GM13976 (cell line): ENCODE measurements at regions not wholly inside any gene's neighbourhood (a gene's known extent, or its start where the extent isn't known, plus 50 kb on each side); places are given as distances from the start of the nearest gene placed in this dataset.

Experiments used
- DNase-seq: peaks from one replicate; pipeline ENCODE4 v3.0.0; 2012; ENCODE audit warnings: low spot score
- CTCF ChIP-seq: IDR thresholded peaks from 2 replicates; pipeline ENCODE4 v1.5.1; 2012; ENCODE audit warnings: borderline replicate concordance, mild to moderate bottlenecking; ENCODE audit not compliant: insufficient read depth; ENCODE audit errors: extremely low read depth, missing control alignments, control extremely low read depth
- in situ Hi-C: fragments of 300-500 bp; cut with MboI; formaldehyde crosslinking; loops from one replicate; pipeline ENCODE4 v1.12.0; 2022; ENCODE audit warnings: low sequenced_read_pairs, mixed read lengths, inconsistent platforms; ENCODE audit not compliant: unreplicated experiment

DNA sequence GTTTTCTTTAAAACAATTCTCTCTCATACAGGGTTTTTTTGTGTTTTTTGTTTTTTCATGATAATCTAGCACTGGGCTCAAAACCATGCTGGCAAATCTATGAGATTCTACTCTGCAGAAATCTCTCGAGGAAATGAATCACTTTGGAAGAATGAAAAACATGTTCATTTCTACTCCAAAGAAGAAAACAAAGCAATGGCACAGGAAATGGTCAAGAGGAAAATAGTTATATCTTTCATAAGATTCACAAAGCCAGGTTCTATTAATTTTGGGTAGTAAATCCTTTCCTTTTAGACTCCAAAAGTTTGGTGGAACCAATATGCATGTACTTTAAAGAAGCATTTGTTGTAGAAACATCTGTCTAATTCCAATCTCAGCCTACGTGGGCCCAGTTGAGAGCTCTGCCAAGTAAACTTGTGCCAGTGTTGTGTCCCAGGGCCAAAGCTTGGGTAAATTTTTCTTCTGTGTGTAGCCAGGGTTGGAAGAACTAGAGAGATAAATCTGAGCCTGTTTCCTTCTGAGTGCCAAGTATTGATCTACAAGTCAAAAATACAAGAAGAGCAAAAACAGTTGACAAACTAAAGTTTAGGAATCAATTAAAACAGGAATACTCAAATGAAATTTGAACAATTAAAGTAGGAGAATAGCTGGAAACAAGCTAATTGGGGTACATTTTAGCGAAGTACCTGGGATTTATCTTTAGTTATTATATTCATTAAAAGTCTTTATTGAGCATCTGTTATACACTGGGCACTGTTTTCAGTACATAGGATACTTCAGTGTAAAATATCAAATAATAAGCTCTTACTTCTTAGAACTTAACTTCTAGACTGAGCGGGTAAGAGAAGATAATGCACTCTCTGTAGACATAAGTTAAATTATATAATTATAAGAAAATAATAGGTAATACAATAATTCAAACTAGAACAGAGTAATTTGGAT is 657.5 kb upstream of the NECTIN3 start:
- no peak for TF ChIP-seq CTCF
- no peak for DNase-seq
- in situ Hi-C loops: no loop called here

DNA sequence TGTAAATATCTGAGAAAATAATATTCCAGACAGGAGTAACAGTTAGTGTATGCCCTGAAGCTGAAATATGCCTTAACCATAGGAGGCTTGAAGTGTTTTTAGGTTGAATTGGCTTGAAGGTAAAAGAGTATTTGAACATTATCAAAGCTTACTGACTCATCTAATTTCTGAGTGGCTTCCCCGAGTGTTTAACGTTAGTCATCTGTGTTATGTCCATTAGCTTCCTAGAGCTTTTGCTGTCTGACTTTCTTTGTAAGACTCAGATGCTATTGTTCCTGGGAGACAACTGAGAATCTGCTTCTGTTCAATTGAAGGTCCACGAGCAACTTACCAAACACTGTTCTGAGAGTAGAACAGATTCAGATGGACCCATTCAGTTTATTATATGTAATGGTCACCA is 656.8 kb upstream of the NECTIN3 start:
- no peak for TF ChIP-seq CTCF
- in situ Hi-C loops: no loop called here
- no peak for DNase-seq

GRCh38 chr3:110419096-110419495 is 652.5 kb upstream of the NECTIN3 start:
- TF ChIP-seq CTCF: no peak
- DNase-seq: no peak
- in situ Hi-C loops: no loop called here

DNA sequence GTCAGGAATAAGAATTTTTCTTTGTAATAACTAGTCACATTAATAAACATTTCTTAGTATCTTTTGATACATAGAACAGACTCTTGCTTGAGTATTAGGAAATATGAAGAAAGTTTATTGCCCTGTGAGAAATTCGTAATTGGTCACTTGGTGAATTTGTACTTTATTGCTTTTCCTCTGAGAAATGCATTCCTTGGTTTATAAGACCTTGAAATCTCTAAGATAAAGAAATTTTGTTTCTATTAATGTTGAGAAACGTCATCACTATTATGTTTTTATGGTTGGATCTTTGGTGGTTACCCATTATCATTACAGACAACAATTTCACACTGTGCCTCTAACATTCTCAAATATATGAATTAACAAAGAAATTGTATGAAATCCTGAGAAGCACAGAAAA is 652.0 kb upstream of the NECTIN3 start:
- in situ Hi-C loops: no loop called here
- no peak for DNase-seq
- no peak for TF ChIP-seq CTCF

GRCh38 chr3:110420158-110420641 is 651.4 kb upstream of the NECTIN3 start:
- DNase-seq: no peak
- TF ChIP-seq CTCF: no peak
- in situ Hi-C loops: no loop called here

DNA sequence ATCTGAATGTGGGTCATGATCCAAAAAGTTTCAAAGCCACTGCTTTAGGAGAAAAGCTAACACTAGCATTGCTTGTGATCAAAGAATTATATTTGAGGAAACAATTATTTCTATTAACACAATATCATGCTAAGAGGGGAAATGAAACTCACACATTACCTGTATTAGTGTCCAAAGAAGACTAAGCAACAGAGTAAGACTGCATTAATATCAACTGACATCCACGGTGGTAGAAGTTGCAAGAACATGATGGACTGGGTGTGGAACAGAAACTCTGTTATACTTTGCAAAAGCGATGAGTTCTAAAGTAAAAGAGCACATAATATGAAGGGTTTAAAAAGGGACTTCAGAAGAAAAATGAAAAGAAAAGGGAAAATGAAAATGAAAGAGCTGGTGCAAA is 648.3 kb upstream of the NECTIN3 start:
- in situ Hi-C loops: no loop called here
- no peak for TF ChIP-seq CTCF
- no peak for DNase-seq

DNA sequence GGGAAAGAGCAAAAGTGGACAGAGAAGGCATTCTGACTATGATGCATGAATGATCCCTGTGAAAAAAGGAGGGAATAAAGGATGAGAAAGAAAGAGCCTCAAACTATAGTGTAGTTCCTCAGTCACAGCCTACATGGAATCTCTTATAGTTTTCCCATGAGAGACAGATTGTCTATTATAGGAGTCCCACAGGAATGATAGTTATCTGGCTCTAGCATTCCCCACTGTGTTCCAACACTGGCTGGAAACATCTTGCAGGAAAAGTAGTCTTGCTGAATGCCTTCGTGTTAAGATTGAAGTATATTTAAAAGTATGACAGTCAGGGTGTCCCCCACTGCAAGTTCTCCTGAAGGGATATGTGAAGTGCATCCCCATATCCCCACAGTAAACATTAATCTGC is 641.5 kb upstream of the NECTIN3 start:
- in situ Hi-C loops: no loop called here
- DNase-seq: no peak
- no peak for TF ChIP-seq CTCF
